Calu3 (cell line): ENCODE measurements at regions not wholly inside any gene's neighbourhood (a gene's known extent, or its start where the extent isn't known, plus 50 kb on each side); places are given as distances from the start of the nearest gene placed in this dataset.

Experiments used
- BruUV-seq: library from RNA; stranded (reverse); fragments of 400-500 nt; replicated peaks from 2 replicates; lab custom pipeline; 2021; lab: Mats Ljungman, UMichigan
- CTCF ChIA-PET: fragments of 300-600 bp; sonication (Branson Sonifier 250); formaldehyde crosslinking; loops from one replicate; lab custom pipeline; 2022; ENCODE audit warnings: antibody characterized with exemption; lab: Charles Lee
- DNase-seq: peaks from one replicate; pipeline ENCODE4 v3.0.0; 2022
- H3K27ac Mint-ChIP-seq: one replicate; pipeline ENCODE4 v1.8.0; 2022; ENCODE audit warnings: mixed read lengths; ENCODE audit not compliant: unreplicated experiment
- H3K27me3 Mint-ChIP-seq: one replicate; pipeline ENCODE4 v1.8.0; 2022; ENCODE audit warnings: mixed read lengths; ENCODE audit not compliant: unreplicated experiment
- H3K36me3 Mint-ChIP-seq: one replicate; pipeline ENCODE4 v1.8.0; 2022; ENCODE audit warnings: mild to moderate bottlenecking, moderate library complexity, mixed read lengths; ENCODE audit not compliant: insufficient read depth, unreplicated experiment
- H3K4me1 Mint-ChIP-seq: one replicate; pipeline ENCODE4 v1.8.0; 2022; ENCODE audit warnings: mild to moderate bottlenecking, low read depth, mixed read lengths; ENCODE audit not compliant: unreplicated experiment
- H3K4me3 Mint-ChIP-seq: one replicate; pipeline ENCODE4 v1.8.0; 2022; ENCODE audit warnings: mild to moderate bottlenecking, low read depth, moderate library complexity, mixed read lengths; ENCODE audit not compliant: unreplicated experiment
- H3K9me3 Mint-ChIP-seq: one replicate; pipeline ENCODE4 v1.8.0; 2022; ENCODE audit warnings: low read depth, mixed read lengths; ENCODE audit not compliant: unreplicated experiment
- CTCF ChIP-seq: fragments of 200-600 bp; IDR thresholded peaks from one replicate; pipeline ENCODE4 v1.8.0; 2022; ENCODE audit warnings: antibody characterized with exemption; ENCODE audit not compliant: unreplicated experiment
- intact Hi-C: fragments of 100-400 bp; cut with micrococcal nuclease; formaldehyde crosslinking; loops from one replicate; pipeline ENCODE4 v1.10.0; 2022; ENCODE audit not compliant: unreplicated experiment

- no TSS peak for BruUV-seq
- Mint-ChIP-seq H3K36me3 (no peaks in the 10 kb centered on the region), H3K27me3 (no peaks in the 10 kb centered on the region), H3K9me3 (peaks cover 19% of the 10 kb centered on the region), H3K4me3 (no peak overlapping the region), H3K27ac (no peak overlapping the region), H3K4me1 (no peaks in the 10 kb centered on the region)
- CTCF ChIA-PET, result no interaction called here
- DNase-seq, result no peak
- no peak for TF ChIP-seq CTCF
- intact Hi-C loops, result no loop called here
Measured at GRCh38 chr16:13291591-13292333, 390.4 kb downstream of the SHISA9 start.

GRCh38 chr16:13296206-13296605, 394.8 kb downstream of the SHISA9 start:
- H3K36me3 Mint-ChIP-seq, result no peaks in the 10 kb centered on the region
- no peak for DNase-seq
- no peaks in the 10 kb centered on the region for H3K4me1 Mint-ChIP-seq
- H3K4me3 Mint-ChIP-seq, result no peak overlapping the region
- peaks cover 10% of the 10 kb centered on the region for H3K27me3 Mint-ChIP-seq
- CTCF ChIA-PET, result no interaction called here
- intact Hi-C loops, result no loop called here
- H3K27ac Mint-ChIP-seq, result no peak overlapping the region
- TF ChIP-seq CTCF, result no peak
- no TSS peak for BruUV-seq
- H3K9me3 Mint-ChIP-seq, result peaks cover 5% of the 10 kb centered on the region

- no peak overlapping the region for H3K4me3 Mint-ChIP-seq
- H3K27ac Mint-ChIP-seq, result no peak overlapping the region
- H3K4me1 Mint-ChIP-seq, result no peaks in the 10 kb centered on the region
- TF ChIP-seq CTCF, result no peak
- CTCF ChIA-PET, result interaction anchor here (0.6 kb wide), 1 partner anchor 10 kb away, joined by 3 read pairs; no protein-coding TSS in a partner anchor
- peaks cover 14% of the 10 kb centered on the region for H3K9me3 Mint-ChIP-seq
- H3K36me3 Mint-ChIP-seq, result no peaks in the 10 kb centered on the region
- H3K27me3 Mint-ChIP-seq, result peaks cover 10% of the 10 kb centered on the region
- BruUV-seq, result no TSS peak
- intact Hi-C loops, result no loop called here
- DNase-seq, result no peak
Measured at GRCh38 chr16:13298666-13299065, 397.3 kb downstream of the SHISA9 start.

GRCh38 chr16:13300066-13300840, 398.9 kb downstream of the SHISA9 start:
- no peak overlapping the region for H3K4me3 Mint-ChIP-seq
- CTCF ChIA-PET, result no interaction called here

More at GRCh38 chr16:13300066-13300840, 398.9 kb downstream of the SHISA9 start:
- DNase-seq, result no peak
- Mint-ChIP-seq H3K36me3 (no peaks in the 10 kb centered on the region), H3K9me3 (peaks cover 14% of the 10 kb centered on the region), H3K4me1 (no peaks in the 10 kb centered on the region), H3K27ac (no peak overlapping the region), H3K27me3 (peaks cover 10% of the 10 kb centered on the region)
- TF ChIP-seq CTCF, result no peak
- intact Hi-C loops, result no loop called here
- BruUV-seq, result no TSS peak
